ENCODE measurements at regions not wholly inside any gene's neighbourhood (a gene's known extent, or its start where the extent isn't known, plus 50 kb on each side); places are given as distances from the start of the nearest gene placed in this dataset.
A peak's percentile ranks its signal among the peaks of the same experiment; 100 is the strongest.
"Not testable (repeated sequence)": the region's sequence is repeated elsewhere in the genome, so short reads cannot be mapped to it uniquely, and the experiment has no call there.

- DNase-seq: no peak
Measured at GRCh38 chr12:63508543-63508942, 159.8 kb downstream of the DPY19L2 start.

DNA sequence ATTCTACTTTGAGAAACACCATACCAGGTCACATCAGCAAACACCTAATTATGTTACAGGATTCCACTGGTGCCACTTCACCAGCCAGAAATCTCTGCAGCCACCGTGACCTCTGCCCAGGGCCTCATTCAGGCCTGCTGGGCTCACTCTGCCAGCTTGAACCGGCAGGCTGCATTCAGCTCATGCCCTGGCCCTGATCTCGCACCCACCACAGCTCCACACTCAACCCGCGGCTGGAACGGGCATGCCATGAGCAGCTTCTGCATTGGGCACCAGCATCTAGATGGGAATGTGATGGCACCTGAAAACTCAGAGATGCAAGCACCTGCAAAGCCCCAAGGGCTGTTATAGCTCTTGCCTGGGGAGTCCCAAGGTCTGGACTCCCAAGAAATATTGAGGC is 168.7 kb downstream of the DPY19L2 start:
- DNase-seq: no peak

GRCh38 chr12:63498239-63498638 is 170.1 kb downstream of the DPY19L2 start:
- DNase-seq: no peak

DNA sequence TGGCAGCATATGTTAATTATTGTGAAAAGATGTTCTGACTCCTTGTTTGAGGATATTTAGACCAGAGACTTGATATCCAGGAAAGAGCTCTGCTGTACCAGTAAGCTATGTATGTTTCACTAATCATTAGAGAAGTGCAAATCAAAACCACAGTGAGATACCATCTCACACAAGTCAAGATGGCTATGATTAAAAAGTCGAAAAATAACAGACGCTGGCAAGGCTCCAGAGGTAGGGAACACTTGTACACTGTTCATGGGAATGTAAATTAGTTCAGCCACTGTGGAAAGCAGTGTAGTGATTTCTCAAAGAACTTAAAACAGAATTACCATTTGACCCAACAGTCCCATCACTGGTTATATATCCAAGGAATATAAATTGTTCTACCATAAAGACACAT is 171.6 kb downstream of the DPY19L2 start:
- DNase-seq: no peak

DNA sequence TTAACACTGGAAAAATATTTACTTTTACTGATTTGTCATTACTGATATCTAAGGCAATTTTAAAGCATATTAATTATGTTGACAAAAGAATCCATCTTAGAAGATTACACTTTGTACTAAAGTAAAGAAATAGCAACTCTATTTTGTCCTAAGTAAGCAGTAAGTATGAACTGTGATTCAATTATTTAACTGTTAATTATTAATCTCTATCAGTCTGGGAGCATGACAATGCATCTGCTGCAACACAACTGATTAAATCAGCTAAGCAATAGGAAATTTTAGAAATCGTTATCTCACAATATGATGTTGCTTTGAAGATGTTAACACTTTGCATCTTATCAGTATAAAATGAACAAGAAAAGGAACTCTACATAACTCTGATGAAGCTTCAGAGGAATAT is 172.3 kb downstream of the DPY19L2 start:
- no peak for DNase-seq

- DNase-seq: not testable (repeated sequence)
Measured at GRCh38 chr12:63493357-63493756, 174.9 kb downstream of the DPY19L2 start.

DNA sequence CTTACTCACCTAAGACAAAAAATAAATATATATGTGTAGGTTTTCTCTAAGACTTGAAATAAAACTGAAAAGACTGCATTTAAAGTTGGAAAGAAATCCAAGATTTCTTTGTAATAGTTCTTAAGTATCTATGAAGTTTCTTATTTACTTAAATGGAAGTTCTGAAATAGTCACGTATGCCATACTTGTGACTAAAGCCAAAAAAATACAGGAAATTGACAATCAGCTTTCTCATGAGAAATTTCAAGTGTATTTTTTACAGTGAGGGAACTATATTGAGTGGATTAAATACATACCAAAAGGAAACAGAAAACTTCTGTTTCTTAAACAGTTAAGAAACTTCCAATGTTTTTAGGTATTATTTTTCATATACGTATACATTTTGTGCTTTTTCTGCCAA is 188.1 kb downstream of the DPY19L2 start:
- no peak for DNase-seq

- no peak for DNase-seq
Measured at GRCh38 chr12:63470161-63470560, 198.1 kb downstream of the DPY19L2 start.

DNA sequence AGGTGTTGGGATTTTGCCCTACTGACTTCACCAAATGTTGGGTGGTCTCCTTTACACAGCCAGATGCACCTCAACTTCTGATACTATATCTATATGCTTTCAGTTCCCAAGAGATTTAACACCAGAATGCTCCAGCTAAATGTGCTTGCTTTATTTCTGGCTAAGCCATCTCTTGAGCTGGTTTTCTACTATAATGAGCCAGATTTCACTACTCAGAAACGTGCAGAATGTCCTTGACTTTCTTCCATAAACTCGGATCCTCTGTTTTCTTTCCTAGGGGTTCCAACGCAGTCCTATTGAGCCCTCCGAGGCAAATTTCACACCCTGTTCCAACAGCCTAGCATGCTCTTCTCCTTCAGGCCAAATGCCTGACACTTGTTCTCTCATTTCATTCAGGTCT is 200.3 kb downstream of the DPY19L2 start:
- DNase-seq: no peak

DNA sequence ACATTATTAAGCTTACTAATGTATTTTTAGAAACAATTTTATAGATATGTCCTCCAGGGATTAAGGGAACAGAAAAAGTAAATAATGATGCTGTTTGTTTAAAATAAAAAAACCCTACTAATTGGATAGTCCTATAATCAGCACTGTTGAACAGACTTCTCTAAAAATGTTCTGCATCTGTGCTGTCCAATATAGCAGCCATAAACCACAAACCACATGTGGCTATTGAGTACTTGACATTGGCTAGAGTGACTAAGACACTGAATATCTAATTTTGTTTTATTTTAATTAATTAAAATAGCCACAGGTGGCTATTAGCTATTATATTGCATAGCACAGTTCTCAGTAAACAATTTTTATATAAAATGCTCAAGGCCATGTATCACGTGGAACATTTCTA is 210.4 kb downstream of the DPY19L2 start:
- DNase-seq: no peak

DNA sequence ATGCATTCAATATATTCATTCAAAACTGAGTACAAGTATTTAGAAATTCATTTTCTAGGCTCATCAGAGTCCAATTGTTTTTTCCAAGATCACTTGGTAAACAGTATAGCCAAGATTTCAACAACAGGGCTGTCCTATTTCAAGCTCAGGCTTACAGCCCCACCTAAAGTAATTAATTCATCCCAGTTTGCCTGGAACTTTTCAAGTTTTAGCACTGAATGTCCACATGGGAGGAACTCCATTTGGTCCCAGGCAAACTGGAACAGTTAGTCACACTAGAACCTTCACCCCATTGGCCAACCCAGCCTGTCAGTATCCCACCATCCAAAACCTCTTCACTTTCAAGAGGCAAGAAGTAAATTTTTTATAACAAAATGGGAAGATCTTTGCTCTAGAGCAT is 210.9 kb downstream of the DPY19L2 start:
- DNase-seq: no peak

DNA sequence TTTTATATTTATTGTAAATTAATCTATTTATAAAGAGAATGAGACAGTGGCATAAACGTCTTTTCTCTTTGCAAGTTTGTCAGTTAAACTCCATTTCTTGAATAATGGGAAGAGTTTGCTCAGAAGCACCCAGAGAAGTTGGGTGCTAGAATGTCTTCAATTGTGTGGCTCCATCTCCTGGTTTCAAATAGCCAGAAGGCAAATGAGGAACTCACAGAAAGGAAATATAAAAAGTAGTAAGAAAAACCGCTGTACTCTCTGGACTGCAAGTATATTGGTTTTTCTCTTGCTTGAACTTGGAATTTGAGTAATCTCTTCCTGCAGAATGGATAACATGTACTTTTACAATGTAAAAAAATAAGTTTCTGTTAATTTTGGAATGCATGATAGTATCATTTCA is 217.5 kb downstream of the DPY19L2 start:
- DNase-seq: no peak

DNA sequence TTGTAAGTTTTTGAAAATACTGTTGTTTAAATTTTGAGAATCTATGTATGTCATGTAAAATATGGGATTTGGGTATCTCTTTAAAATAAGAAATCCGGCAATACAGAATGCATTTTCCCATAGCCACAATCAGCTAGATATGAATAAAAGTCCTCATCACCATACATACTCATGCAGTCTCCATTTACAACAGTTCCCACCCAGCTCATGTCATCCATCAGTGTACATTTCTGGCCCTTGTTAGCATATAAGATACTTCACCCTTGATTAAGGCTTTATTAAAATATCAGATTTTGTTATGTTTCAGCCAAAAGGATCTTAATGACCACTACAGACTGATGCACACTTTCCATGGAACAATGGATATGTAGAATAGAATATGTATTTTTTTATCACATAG is 218.0 kb downstream of the DPY19L2 start:
- no peak for DNase-seq

DNA sequence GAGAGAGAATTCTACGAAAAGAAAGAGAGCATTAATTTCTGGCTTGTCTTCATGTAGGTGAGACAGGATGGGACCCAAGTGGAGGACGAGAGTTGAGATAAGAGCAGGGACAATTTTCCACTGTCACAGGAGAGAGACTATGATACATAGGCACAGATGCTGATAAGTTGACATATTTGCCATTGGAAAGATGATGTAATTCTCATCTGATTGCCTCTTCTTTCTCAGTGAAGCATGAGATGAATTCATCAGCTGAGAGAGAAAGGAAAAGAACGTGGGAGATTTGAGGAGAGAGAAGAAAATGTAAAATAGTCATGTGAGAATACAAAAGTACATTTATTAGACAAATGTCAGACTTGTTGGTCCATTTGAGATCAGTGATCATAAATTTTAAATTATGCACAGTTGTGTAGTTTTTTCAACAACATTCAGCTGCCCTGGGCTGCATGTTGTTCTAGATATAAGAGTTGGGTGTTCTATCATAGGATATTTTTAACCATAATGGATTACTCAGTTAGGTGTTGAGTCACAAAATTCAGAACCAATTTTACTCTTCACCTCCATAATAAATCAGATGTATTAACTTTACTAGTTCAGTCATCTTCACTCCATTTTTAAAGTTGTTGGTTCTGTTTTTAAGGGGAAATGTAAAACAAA is 222.9 kb downstream of the DPY19L2 start:
- DNase-seq: no peak

DNA sequence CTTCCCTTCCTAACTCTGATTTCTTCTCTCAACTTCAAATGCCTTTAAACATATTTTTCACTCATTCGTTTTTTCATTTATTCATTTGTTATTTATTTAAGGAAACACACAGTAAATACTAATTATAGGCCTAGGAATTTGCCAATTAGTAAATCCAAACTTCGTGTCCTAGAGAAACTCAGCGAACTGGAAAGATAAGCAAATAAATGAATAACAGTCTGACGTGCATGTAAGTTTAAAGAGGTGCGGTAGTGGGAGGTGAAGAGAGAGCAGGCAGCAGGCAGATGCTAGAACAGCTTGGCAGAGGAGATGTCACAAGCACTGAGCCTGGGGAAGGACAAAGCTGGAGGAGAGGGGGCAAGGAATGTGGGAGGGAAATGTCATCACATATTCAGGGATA is 228.2 kb downstream of the DPY19L2 start:
- DNase-seq: no peak

GRCh38 chr12:63434384-63434783 is 233.9 kb downstream of the DPY19L2 start:
- not testable (repeated sequence) for DNase-seq

DNA sequence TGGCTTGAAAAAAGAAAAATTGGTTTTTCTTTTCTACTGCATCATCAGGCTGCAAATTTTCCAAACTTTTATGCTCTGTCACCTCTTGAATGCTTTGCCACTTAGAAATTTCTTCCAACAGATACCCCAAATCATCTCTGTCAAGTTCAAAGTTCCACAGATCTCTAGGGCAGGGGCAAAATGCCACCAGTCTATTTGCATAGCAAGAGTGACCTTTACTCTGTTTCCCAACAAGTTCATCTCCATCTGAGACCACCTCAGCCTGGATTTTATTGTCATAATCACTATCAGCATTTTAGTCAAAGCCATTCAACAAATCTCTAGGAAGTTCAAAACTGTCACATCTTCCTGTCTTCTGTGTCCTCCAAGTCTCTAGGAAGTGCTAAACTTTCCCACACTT is 240.3 kb downstream of the DPY19L2 start:
- not testable (repeated sequence) for DNase-seq

DNA sequence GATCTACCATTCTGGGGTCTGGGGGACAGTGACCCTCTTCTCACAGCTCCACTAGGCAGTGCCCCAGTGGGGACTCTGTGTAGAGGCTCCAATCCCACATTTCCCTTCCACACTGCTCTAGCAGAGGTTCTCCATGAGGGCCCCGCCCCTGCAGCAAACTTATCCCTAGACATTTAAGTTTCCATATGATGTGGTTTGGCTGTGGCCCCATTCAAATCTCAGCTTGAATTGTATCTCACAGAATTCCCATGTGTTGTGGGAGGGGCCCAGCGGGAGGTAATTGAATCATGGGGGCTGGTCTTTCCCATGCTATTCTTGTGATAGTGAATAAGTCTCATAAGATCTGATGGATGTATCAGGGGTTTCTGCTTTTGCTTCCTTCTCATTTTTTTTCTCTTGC is 241.3 kb downstream of the DPY19L2 start:
- DNase-seq: not testable (repeated sequence)

GRCh38 chr12:63424671-63425070 is 243.6 kb downstream of the DPY19L2 start:
- no peak for DNase-seq

DNA sequence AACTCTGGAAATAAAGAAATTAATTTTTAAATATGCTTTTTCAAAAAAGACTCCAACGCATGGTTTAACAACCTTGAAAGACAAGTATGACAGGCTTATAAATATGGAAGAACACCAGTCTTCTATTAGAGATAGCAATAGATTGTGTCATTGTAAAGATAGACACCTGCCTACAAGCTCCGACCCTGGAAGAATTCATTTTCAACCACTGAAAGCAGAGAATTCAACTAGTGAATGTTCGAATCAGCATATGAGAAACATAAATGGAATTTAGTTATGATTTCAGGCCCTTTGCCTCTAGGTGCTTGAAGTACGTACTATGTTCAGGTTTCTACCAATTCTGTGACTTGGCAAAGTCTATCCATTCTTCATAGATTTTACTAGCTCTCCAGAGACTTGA is 244.5 kb downstream of the DPY19L2 start:
- DNase-seq: no peak

DNA sequence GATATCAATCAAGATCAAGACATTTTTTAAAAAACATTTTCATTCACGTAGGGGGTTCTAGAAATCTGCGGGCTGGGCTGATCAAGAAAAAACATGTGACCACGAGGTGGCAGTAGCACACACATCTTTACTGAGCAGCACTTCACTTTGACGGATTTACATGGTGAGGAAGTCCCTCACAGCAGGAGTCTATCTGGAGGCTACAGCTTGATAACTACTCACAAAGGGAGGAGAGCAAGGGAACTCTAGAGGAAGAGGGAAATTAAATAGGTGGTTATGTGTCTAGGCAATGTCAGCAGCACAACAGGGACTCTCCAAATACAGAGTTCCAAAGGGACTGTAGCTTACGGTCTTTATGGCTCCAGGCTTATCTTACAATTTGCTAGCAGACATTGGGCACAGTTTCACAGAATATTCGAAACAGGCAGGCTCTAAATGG is 248.1 kb downstream of the DPY19L2 start:
- DNase-seq: peak; percentile 63 to 71

GRCh38 chr12:63419154-63419553 is 249.1 kb downstream of the DPY19L2 start:
- DNase-seq: no peak

DNA sequence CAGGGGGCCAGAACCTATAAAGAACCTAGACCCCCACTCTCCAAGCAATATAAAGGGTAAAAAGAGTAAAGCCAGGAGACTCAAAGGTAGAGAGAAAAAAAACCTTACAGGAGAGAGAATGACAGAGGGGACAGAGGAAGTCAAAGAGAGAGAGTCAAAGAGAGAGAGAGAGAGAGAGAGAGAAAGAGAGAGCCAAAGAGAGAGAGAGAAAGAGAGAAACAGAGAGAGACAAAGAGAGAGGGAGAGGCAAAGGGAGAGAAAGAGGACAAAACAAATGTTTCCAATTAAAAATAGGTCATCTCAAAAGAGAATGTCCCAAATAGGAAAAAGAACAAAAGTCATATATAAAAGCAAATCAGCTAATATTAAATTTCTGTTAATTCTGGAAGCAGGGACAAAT is 251.5 kb downstream of the DPY19L2 start:
- DNase-seq: no peak

GRCh38 chr12:63415357-63415756 is 252.9 kb downstream of the DPY19L2 start:
- DNase-seq: no peak

GRCh38 chr12:63410197-63410596 is 258.1 kb downstream of the DPY19L2 start:
- no peak for DNase-seq

- DNase-seq: no peak
Measured at GRCh38 chr12:63406781-63407180, 255.8 kb upstream of the AVPR1A start.

Measured in NCI-H446 (cell line).